ENCODE measurements at regions not wholly inside any gene's neighbourhood (a gene's known extent, or its start where the extent isn't known, plus 50 kb on each side); places are given as distances from the start of the nearest gene placed in this dataset.

GRCh38 chr4:57163530-57164459 lies 53.6 kb upstream of the IGFBP7 start:
- TF ChIP-seq CTCF (IDR thresholded peaks at IDR 0.05), result peak; percentile 87 to 97 (median 90)
- TF ChIP-seq POLR2AphosphoS5 (IDR thresholded peaks at IDR 0.05), result no peak
- WGBS, 2 donors (ENCODE audit: low coverage in 1 of 2), result 2 to 50% methylated on average over 2 to 61 of the region's 61 CpGs
- intact Hi-C loops (cut with DNase I; ENCODE audit: low total_unique reads) (no loop called here), in situ Hi-C loops (cut with MboI; ENCODE audit: low pct_ligation_motif_present in 1 of 4, low pct_unique_long_range_greater_than_20kb in 1 of 4, low sequenced_read_pairs in 3 of 4) (no loop called here)
- H3K4me3 ChIP-seq, result peak overlapping the region; percentile 36 to 62 (median 48)
- peaks cover 9% of the 10 kb centered on the region for H3K27me3 ChIP-seq
- H3K9me3 ChIP-seq, result no peaks in the 10 kb centered on the region
- no peaks in the 10 kb centered on the region for H3K36me3 ChIP-seq
- H3K4me1 ChIP-seq, result peaks cover 0 to 9% (median 5%) of the 10 kb centered on the region in 4 donors
- peak; percentile 79 for DNase-seq
- H3K27ac ChIP-seq, result peak overlapping the region; percentile 54 to 69 (median 62)

GRCh38 chr4:57162499-57163019 lies 52.4 kb upstream of the IGFBP7 start:
- DNase-seq, result no peak
- intact Hi-C loops (cut with DNase I; ENCODE audit: low total_unique reads) (no loop called here), in situ Hi-C loops (cut with MboI; ENCODE audit: low pct_ligation_motif_present in 1 of 4, low pct_unique_long_range_greater_than_20kb in 1 of 4, low sequenced_read_pairs in 3 of 4) (no loop called here)
- no peak overlapping the region for H3K27ac ChIP-seq
- H3K36me3 ChIP-seq, result no peaks in the 10 kb centered on the region
- H3K9me3 ChIP-seq, result no peaks in the 10 kb centered on the region
- H3K27me3 ChIP-seq, result peaks cover 9% of the 10 kb centered on the region
- peaks cover 0 to 9% (median 5%) of the 10 kb centered on the region in 4 donors for H3K4me1 ChIP-seq
- H3K4me3 ChIP-seq, result no peak overlapping the region
- TF ChIP-seq EP300 (IDR thresholded peaks at IDR 0.05; ENCODE audit: low read depth) (no peak), CTCF (IDR thresholded peaks at IDR 0.05) (no peak), POLR2A (IDR thresholded peaks at IDR 0.05) (no peak), POLR2AphosphoS5 (IDR thresholded peaks at IDR 0.05) (no peak)

Small RNAs in the stretch of these regions (small RNA-seq; reads per million reads assigned to genes)
- 0 reads per million in 4 donors for gene SRIP1

Measured in transverse colon (tissue), 4 donors.